K562 (cell line): ENCODE measurements at regions not wholly inside any gene's neighbourhood (a gene's known extent, or its start where the extent isn't known, plus 50 kb on each side); places are given as distances from the start of the nearest gene placed in this dataset.

Experiments
- ATAC-seq: fragments of 200-7000 bp; cut with Tn5 transposase; 3 replicates; pipeline ENCODE4 v1.9.1; 2020; ENCODE audit warnings: moderate library complexity
- BruUV-seq: library from RNA; stranded (reverse); fragments of 400-500 nt; replicated peaks from 2 replicates; lab custom pipeline; 2021; lab: Mats Ljungman, UMichigan
- CTCF ChIA-PET: fragments of 300-600 bp; formaldehyde crosslinking; extraction: SDS; loops from one replicate; lab custom pipeline; 2021; ENCODE audit warnings: low intra/inter-chr PET ratio; lab: Yijun Ruan, JAX
- POLR2A ChIA-PET: fragments of 300-600, 350-650 bp; sonication (Branson Sonifier 250); formaldehyde crosslinking; extraction: SDS; loops from one replicate; lab custom pipeline; 2021; ENCODE audit warnings: antibody characterized with exemption, inconsistent platforms; lab: Yijun Ruan, JAX
- DNase-seq, 4 experiments: peaks; one replicate each; pipeline versions ENCODE4 v3.0.0 to v3.0.0-alpha.2; 2011 to 2018; ENCODE audit warnings: low spot score in 3 of 4, mixed read lengths in 3 of 4; ENCODE audit errors: extremely low read depth in 1 of 4
- FAIRE-seq: peaks from 2 replicates; lab custom pipeline; 2011; peaks lifted over from hg19 to GRCh38; lab: Jason Lieb, UNC
- H2AFZ ChIP-seq: 2 replicates; pipeline ENCODE4 v1.6.0; 2011; ENCODE audit warnings: low read depth, low read length, control low read depth, inconsistent platforms
- H3K27ac ChIP-seq: fragments of 200-600 bp; 3 replicates; pipeline ENCODE4 v1.8.0; 2011; ENCODE audit warnings: low read depth, mild to moderate bottlenecking, control low read depth, inconsistent platforms, low read length, moderate library complexity, mixed read lengths; ENCODE audit errors: extremely low read depth
- H3K27me3 ChIP-seq, 2 experiments: fragments of 300-600 bp in 1 of 2; 2 replicates in 1 of 2; 3 replicates in 1 of 2; pipeline versions ENCODE4 v1.6.0 to v1.8.0; 2011; ENCODE audit warnings: inconsistent platforms in 2 of 2, low read length in 2 of 2, mild to moderate bottlenecking in 1 of 2, mixed read lengths in 1 of 2, moderate library complexity in 1 of 2; ENCODE audit not compliant: control insufficient read depth in 2 of 2, insufficient read depth in 2 of 2
- H3K36me3 ChIP-seq: fragments of 300-600 bp; 3 replicates; pipeline ENCODE4 v1.8.0; 2011; ENCODE audit warnings: mild to moderate bottlenecking, low read length, inconsistent platforms; ENCODE audit not compliant: control insufficient read depth, insufficient read depth
- H3K4me1 ChIP-seq, 2 experiments: fragments of 200-600 bp in 1 of 2; replicated peaks in 1 of 2; 2 replicates in 1 of 2; 3 replicates in 1 of 2; pipeline versions ENCODE4 v1.5.1 to v1.8.0; 2011; ENCODE audit warnings: inconsistent platforms in 2 of 2, low read length in 2 of 2, mild to moderate bottlenecking in 1 of 2, mixed read lengths in 1 of 2, moderate library complexity in 1 of 2; ENCODE audit not compliant: control insufficient read depth in 2 of 2, insufficient read depth in 2 of 2
- H3K4me2 ChIP-seq: 2 replicates; pipeline ENCODE4 v1.6.1; 2011; ENCODE audit warnings: low read length, control low read depth, inconsistent platforms, mixed read lengths; ENCODE audit not compliant: insufficient read depth
- H3K4me3 ChIP-seq: fragments of 200-600 bp; sonication (generic), shearing (Covaris generic); 2 replicates; pipeline ENCODE4 v1.5.1; 2016; ENCODE audit warnings: control low read depth, inconsistent platforms
- H3K79me2 ChIP-seq: fragments of 200-600 bp; 3 replicates; pipeline ENCODE4 v1.8.0; 2011; ENCODE audit warnings: low read length, inconsistent platforms; ENCODE audit not compliant: control insufficient read depth, insufficient read depth
- H3K9ac ChIP-seq, 2 experiments: 2 replicates each; pipeline versions ENCODE4 v1.6.0 to v1.6.1; 2011; ENCODE audit warnings: low read depth in 2 of 2, low read length in 2 of 2, control low read depth in 1 of 2, inconsistent platforms in 1 of 2, mild to moderate bottlenecking in 1 of 2, mixed read lengths in 1 of 2; ENCODE audit not compliant: insufficient read depth in 1 of 2
- H3K9me1 ChIP-seq: one replicate; pipeline ENCODE4 v1.6.0; 2011; ENCODE audit warnings: inconsistent platforms, mild to moderate bottlenecking, low read length, moderate library complexity; ENCODE audit not compliant: control insufficient read depth, insufficient read depth
- H3K9me3 ChIP-seq: replicated peaks from 2 replicates; pipeline ENCODE4 v1.5.1; 2011; ENCODE audit warnings: low read depth, low read length, inconsistent platforms; ENCODE audit not compliant: control insufficient read depth, insufficient read depth
- H4K20me1 ChIP-seq: replicated peaks from 2 replicates; pipeline ENCODE4 v1.6.1; 2011; ENCODE audit warnings: low read length, inconsistent platforms, mixed read lengths; ENCODE audit not compliant: control insufficient read depth, insufficient read depth
- CBX1 ChIP-seq: sonication (generic); IDR thresholded peaks from 2 replicates; pipeline ENCODE4 v1.6.1; 2016; ENCODE audit warnings: antibody characterized with exemption, low read depth, mild to moderate bottlenecking
- FOXJ3 ChIP-seq: sonication (generic); formaldehyde crosslinking; IDR thresholded peaks from 2 replicates; pipeline ENCODE4 v1.4.0; 2020; ENCODE audit warnings: mild to moderate bottlenecking, missing genetic modification reagents
- GATAD2A ChIP-seq: fragments of 450-650 bp; IDR thresholded peaks from 2 replicates; pipeline ENCODE4 v1.6.1; 2017
- L3MBTL2 ChIP-seq: fragments of 450-650 bp; IDR thresholded peaks from 2 replicates; pipeline ENCODE4 v1.6.1; 2016; ENCODE audit warnings: mild to moderate bottlenecking, moderate library complexity
- MXI1 ChIP-seq: IDR thresholded peaks from 2 replicates; pipeline ENCODE4 v1.6.1; 2011; ENCODE audit warnings: low read depth, mild to moderate bottlenecking, improper control_type of control experiment, low read length
- SMAD1 ChIP-seq: fragments of 150-350 bp; IDR thresholded peaks from 2 replicates; pipeline ENCODE4 v1.6.1; 2014; ENCODE audit warnings: low read length, low read depth; ENCODE audit not compliant: partially characterized antibody
- WGBS: fragments of 100-300 bp; shearing (Covaris generic); methylation state at CpG from one replicate; pipeline ENCODE4 v1.1.6; 2016; ENCODE audit warnings: low coverage, mixed read lengths; ENCODE audit not compliant: insufficient coverage; ENCODE audit errors: missing lambda C conversion rate; 5-methylcytosine and 5-hydroxymethylcytosine counted together
- in situ Hi-C: fragments of 300-500 bp; cut with MboI; formaldehyde crosslinking; loops from 4 replicates; pipeline ENCODE4 v1.15.0; 2018; ENCODE audit warnings: inconsistent platforms, mixed read lengths
- intact Hi-C: fragments of 100-400 bp; cut with micrococcal nuclease; formaldehyde crosslinking; loops from 2 replicates; pipeline ENCODE4 v1.14.2; 2022

DNA sequence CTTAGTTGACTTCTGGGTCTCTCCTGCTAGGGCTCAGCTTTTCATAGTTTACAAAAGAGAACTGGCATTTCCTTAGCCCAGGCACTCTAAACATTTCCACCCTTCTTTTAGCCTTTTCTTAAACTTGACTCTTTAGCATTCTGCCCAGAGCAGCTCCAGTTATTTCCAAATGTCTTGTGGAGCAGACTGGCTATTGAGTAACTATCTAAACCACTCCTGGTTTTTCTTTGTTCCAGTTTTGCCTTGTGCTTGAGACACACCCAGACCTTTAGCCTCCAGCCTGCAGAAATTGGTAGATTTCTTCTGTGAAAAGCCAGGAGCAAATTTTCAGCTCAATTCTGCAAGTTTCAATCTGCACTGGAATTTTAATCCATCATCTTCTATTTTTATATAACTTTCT is 1813.1 kb downstream of the OLFM4 start:
- BruUV-seq = no TSS peak
- intact Hi-C loops (no loop called here), in situ Hi-C loops (no loop called here)
- no peaks in the 10 kb centered on the region for H3K9me3 ChIP-seq
- H3K4me2 ChIP-seq = no peak overlapping the region
- H4K20me1 ChIP-seq = no peaks in the 10 kb centered on the region
- H3K27me3 ChIP-seq = no peaks in the 10 kb centered on the region
- ChIA-PET CTCF (no interaction called here), POLR2A (no interaction called here)
- no peak for ATAC-seq
- H3K36me3 ChIP-seq = no peaks in the 10 kb centered on the region
- no peaks in the 10 kb centered on the region for H3K4me1 ChIP-seq
- no peak for DNase-seq
- no peak overlapping the region for H3K4me3 ChIP-seq
- H3K27ac ChIP-seq = no peak overlapping the region
- no peak for FAIRE-seq
- no peaks in the 10 kb centered on the region for H3K9me1 ChIP-seq
- H3K79me2 ChIP-seq = no peaks in the 10 kb centered on the region
- no peak overlapping the region for H2AFZ ChIP-seq
- H3K9ac ChIP-seq = no peak overlapping the region
- TF ChIP-seq FOXJ3 = no peak

- no peaks in the 10 kb centered on the region for H3K4me1 ChIP-seq
- ATAC-seq = no peak
- intact Hi-C loops = no loop called here
- H3K36me3 ChIP-seq = no peaks in the 10 kb centered on the region
- no peaks in the 10 kb centered on the region for H3K79me2 ChIP-seq
- no peaks in the 10 kb centered on the region for H3K27me3 ChIP-seq
- POLR2A ChIA-PET = no interaction called here
- H3K9me1 ChIP-seq = no peaks in the 10 kb centered on the region
- no peak overlapping the region for H3K9ac ChIP-seq
- no peaks in the 10 kb centered on the region for H3K9me3 ChIP-seq
- no peak for DNase-seq
- H4K20me1 ChIP-seq = no peaks in the 10 kb centered on the region
- 0% methylated on average over 5 of the region's 6 CpGs for WGBS
- no peak for TF ChIP-seq CBX1
- no peak for TF ChIP-seq L3MBTL2
- TF ChIP-seq MXI1 = no peak
- no peak for TF ChIP-seq GATAD2A
- no peak for TF ChIP-seq SMAD1
- TF ChIP-seq, all 486 proteins: peak for 0
- CTCF ChIA-PET = no interaction called here
- FAIRE-seq = no peak
- Histone ChIP-seq H2AFZ (no peak overlapping the region), H3K4me3 (no peak overlapping the region), H3K4me2 (no peak overlapping the region), H3K27ac (no peak overlapping the region)
- no TSS peak for BruUV-seq
- in situ Hi-C loops = no loop called here
Observed at GRCh38 chr13:54845351-54845965, 1816.8 kb downstream of the OLFM4 start.
